ENCODE measurements at regions not wholly inside any gene's neighbourhood (a gene's known extent, or its start where the extent isn't known, plus 50 kb on each side); places are given as distances from the start of the nearest gene placed in this dataset.
A peak's percentile ranks its signal among the peaks of the same experiment; 100 is the strongest.

DNA sequence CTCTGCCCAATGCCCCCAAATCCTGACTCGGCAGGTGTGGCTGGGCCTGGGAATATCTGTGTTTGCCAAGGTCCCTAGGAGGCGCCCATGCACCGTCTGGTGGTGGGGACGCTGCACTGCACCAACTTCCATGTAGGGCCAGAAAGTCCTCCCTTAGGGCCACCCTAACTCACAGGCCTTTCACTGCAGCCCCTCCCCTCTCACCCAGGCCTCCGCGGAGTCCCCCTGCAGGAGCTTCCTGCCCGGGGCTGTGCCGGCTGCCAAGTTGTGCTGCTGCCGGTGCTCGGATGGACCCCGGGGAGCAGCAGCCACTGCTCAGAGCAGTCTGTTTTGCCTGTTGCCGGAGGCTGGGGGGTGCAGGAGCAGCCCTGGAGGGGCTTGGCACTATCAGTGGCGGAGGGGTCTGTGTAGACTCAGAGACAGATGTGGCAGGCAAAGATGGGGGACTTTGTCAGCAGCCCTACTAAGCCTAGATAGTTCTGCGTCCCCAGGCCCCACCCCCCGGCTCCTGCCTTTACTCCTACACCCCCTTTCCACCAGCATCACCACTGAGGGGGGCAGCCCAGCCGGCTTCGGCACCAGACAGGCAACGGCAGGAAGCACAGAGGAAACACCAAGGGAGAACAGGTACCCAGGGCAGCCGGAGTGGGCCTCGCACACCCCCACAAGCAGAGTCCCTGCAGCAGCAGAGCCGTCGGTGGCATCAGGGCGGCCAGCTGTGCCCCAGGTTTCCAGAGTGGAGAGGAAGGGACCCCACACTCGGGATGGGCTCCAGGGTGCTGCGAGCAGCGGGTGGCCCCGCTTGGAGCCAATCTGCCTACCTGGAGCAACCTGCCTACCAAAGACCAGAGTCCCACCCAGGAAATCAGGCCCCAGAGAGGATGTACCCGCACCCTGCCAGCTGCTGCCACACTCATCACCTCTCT, 124.3 kb downstream of the TRIM29 start:
- peak; percentile 46 for DNase-seq

- no peak for DNase-seq
These were observed 125.7 kb downstream of the TRIM29 start for GRCh38 chr11:120012245-120012644.

DNA sequence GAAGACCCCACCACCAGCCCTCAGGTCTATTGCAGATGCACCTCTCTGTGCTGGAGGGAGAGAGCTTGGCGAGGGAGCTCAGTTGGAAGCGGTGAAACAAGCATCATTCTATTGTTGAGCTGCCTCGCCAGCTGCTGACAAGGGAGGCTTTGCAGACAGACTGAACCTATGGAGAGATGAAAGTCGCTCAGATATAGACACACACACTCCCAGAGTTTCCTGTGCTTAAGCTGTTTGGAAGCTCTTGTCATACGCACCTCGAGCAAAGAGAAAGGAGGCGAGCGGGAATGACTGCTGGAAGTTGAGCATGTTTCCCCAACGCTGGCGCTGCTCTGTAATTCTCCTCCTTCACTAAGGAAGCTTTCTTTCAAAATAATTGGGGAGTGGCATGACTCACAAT, 126.1 kb downstream of the TRIM29 start:
- no peak for DNase-seq

GRCh38 chr11:120010775-120011174, 127.1 kb downstream of the TRIM29 start:
- no peak for DNase-seq

DNA sequence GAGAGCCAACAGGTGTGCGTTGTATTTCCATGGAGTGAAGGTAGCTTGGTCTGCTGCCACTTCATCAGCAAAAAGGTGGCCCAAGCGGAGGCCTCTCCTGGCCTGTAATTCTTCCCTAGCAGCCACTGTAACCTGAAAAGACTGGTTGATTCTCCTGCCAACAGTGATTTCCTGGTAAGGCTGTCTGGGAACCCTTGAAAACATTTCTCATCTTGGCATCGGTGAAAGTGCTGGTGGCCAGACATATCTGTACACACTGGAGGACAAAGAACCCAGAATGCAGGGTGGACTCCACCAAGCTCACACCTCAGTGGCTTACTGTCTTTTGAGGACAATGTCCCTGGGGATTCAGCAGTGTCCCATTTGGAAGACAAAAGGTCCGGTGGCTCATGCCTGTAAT, 128.0 kb downstream of the TRIM29 start:
- DNase-seq = no peak

GRCh38 chr11:120007144-120007543, 130.8 kb downstream of the TRIM29 start:
- no peak for DNase-seq

DNA sequence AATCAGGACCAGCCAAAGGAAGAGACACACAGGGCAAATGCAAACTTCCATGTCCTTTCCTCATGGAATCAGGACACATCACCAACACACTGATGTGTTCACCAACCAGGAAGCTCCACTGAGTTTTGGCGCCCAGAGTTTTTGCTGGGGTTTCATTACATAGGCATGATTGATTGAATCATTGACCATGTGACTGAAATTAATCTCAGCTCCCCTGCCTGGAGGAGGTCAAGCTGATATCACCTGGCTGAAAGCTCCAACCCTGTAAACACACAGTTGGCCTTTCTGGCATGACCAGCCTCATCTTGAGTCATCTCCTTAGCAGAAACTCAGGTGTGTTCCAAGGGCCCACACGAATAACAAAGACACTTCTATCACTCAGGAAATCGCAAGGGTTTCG, 133.2 kb downstream of the TRIM29 start:
- no peak for DNase-seq

DNA sequence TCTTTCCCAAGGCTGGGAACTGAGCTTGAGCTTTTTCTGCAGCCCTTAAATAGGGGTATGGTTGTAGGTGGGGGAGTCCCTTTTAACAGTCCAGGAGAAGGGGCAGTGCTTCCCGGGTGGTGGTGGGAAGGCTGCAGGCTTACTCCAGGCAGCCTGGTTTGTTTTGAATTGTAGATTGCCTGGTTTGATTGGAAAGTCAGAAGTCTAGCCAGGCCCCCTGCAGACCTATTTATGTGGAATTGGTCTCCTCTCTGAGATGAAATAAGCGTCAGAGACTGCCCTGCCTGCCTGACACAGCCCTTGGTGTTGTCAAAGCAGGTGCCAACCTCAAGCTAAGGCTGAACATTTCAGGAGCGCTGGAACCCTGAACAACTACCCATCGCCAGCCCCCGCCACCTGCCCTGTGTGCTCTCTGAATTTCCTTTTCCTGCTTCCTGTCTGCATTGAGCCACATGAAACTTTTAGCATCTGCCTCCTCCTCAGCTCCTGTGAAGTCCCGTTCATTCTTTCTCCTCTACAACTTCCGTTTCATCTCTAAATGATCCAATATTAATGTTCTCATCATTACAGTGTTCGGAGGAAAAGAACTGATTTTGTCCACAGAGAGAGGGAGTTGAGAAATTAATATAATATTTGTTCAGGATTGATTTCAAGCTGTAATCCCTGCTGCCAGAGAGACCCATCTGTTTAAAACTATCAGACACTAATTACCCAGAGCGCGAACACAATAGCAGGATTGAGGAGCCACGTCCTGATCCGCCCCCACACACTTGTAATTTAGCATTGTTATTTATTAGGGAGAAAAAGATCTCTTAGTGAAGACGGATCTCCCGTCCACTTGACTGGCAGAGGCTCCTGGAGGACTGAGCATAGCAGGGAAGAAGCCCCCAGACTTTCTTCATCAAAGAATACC, 136.5 kb downstream of the TRIM29 start:
- DNase-seq = no peak

DNA sequence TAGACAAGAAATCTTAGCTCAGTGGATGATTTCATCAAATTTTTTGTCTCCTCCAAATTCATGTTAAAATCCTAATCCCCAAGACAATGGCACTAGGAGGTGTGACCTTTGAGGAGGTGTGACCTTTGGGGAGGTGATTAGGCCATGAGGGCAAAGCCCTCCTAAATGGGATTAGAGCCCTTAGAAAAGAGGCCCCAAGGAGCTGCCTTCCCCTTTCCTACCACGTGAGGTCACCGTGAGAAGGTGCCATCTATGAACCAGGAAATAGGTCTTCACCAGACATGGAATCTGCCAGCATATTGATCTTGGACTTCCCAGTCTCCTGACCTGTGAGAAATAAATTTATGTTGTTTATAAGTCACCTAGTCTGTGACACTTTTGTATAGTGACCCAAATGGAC, 138.7 kb downstream of the TRIM29 start:
- DNase-seq = no peak

GRCh38 chr11:119996556-119996955, 141.4 kb downstream of the TRIM29 start:
- DNase-seq = no peak

GRCh38 chr11:119995730-119996491, 142.0 kb downstream of the TRIM29 start:
- no peak for DNase-seq

GRCh38 chr11:119993722-119994121, 144.2 kb downstream of the TRIM29 start:
- no peak for DNase-seq

GRCh38 chr11:119992171-119993051, 145.5 kb downstream of the TRIM29 start:
- DNase-seq = no peak

GRCh38 chr11:119991669-119992068, 146.2 kb downstream of the TRIM29 start:
- no peak for DNase-seq

DNA sequence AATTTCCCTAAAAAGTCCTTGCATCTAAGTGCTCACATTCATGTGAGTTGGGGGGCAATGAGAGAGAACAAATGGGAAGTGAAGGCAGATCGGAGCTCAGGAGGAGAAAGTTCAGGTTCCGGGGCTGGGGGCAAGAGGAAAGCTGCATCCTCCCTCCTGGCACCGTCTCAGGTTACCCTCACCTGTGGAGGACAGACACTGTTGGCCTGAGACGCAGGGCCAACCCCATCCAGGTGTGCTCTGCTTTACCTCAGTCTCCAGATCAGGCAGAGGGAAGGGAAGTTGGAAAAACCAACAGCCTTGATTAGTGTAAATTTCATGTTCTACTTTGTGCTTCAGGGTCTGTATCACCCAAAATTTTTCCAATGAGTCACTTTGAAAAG, 146.9 kb downstream of the TRIM29 start:
- no peak for DNase-seq

DNA sequence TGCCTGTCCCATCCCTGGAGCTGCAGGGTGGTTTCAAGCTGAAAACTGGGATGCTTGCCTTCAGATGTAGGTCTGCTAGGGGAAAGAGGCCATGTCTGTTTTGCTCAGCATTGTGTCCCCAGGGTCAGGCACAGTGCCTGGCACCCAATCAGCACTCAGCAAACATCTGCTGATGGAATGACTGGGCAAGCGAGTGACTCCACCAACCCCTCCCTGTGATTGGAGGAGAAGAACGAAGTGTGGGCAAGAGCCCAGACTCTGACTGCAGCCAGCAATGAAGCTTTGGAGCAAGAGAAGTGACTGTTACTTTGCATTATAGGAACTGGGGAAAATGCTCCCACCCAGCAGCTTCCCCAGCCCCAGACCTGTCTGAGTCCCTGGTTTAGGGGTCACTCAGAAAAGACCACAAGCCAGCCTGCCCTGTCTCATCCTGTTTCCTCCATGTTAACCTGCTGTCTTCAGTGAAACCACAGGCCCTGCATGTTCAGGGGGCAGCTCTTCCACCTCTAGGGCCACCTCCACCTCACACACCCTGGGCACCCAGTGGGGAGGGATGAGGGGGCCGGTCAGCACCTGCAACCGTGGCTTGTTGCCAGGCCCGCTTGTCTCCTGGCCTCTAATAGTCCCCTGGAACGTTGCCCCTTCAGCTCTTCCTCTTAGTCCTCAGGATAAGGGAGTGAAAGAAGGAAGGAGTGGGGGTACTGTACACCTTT, 147.4 kb downstream of the TRIM29 start:
- DNase-seq = peak; percentile 46

- DNase-seq = no peak
These were observed 148.6 kb downstream of the TRIM29 start for GRCh38 chr11:119989159-119989821.

DNA sequence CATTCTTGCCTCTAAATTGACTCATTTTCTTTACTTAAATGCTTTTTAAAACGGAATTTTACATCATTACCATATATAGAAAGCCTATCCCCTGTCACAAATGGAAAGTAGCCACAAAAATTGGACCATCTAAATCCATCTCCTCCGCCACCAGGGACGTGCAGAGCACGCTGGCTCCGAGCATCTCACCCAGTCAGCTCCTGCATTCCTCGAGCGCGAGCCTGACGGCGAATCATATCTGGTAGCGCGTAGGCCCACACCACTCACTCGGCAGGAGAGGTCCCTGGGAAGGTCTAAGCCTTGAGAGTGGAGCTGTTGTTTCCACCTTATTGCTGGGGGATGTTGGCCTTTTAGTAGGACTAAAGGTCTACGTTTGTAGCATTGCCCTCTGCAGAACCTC, 152.4 kb downstream of the TRIM29 start:
- no peak for DNase-seq

GRCh38 chr11:119983816-119984215, 154.1 kb downstream of the TRIM29 start:
- no peak for DNase-seq

GRCh38 chr11:119983240-119983732, 154.6 kb downstream of the TRIM29 start:
- no peak for DNase-seq
